ENCODE measurements at regions not wholly inside any gene's neighbourhood (a gene's known extent, or its start where the extent isn't known, plus 50 kb on each side); places are given as distances from the start of the nearest gene placed in this dataset.

- TF ChIP-seq CTCF (IDR thresholded peaks at IDR 0.05; ENCODE audit: low read depth, low read length) (no peak), EZH2phosphoT487 (IDR thresholded peaks at IDR 0.05; ENCODE audit: low read depth) (no peak)
Observed at GRCh38 chr13:103676329-103676728, 610.1 kb upstream of the SLC10A2 start.

Measured in OCI-LY3 (cell line).